ENCODE measurements at regions not wholly inside any gene's neighbourhood (a gene's known extent, or its start where the extent isn't known, plus 50 kb on each side); places are given as distances from the start of the nearest gene placed in this dataset.
"Not testable (repeated sequence)": the region's sequence is repeated elsewhere in the genome, so short reads cannot be mapped to it uniquely, and the experiment has no call there.

- Histone ChIP-seq H3K27me3 (no peaks in the 10 kb centered on the region), H3K4me3 (no peak overlapping the region), H3K36me3 (replicated peaks in 1 of 2) (no peaks in the 10 kb centered on the region), H3K27ac (no peak overlapping the region), H3K4me1 (replicated peaks in 1 of 2) (peaks cover 20 to 38% of the 10 kb centered on the region in 2 donors), H3K9me3 (replicated peaks in 1 of 3) (no peaks in the 10 kb centered on the region)
- 85 to 94% (median 90%) methylated on average over 10 of the region's 10 CpGs for WGBS, 4 donors
- intact Hi-C loops (cut with DNase I), result no loop called here
- TF ChIP-seq CTCF (IDR thresholded peaks at IDR 0.05) (no peak), POLR2A (IDR thresholded peaks at IDR 0.05) (no peak)
- peak in 3 of 7 donors; percentile 12 to 25 (median 14) for DNase-seq
Observed at GRCh38 chr10:118963341-118963740, 66.2 kb upstream of the NANOS1 start.

- intact Hi-C loops (cut with DNase I), result no loop called here
- Histone ChIP-seq H3K4me1 (replicated peaks in 1 of 2) (peaks cover 15 to 33% of the 10 kb centered on the region in 2 donors), H3K27ac (no peak overlapping the region), H3K36me3 (replicated peaks in 1 of 2) (no peaks in the 10 kb centered on the region), H3K27me3 (no peaks in the 10 kb centered on the region), H3K4me3 (no peak overlapping the region), H3K9me3 (replicated peaks in 1 of 3) (no peaks in the 10 kb centered on the region)
- peak in 3 of 7 donors; percentile 1 to 48 (median 10) for DNase-seq
- TF ChIP-seq CTCF (IDR thresholded peaks at IDR 0.05), result no peak
- TF ChIP-seq POLR2A (IDR thresholded peaks at IDR 0.05), result no peak
- WGBS, 4 donors, result 94 to 100% (median 99%) methylated on average over 2 of the region's 2 CpGs
Observed at GRCh38 chr10:118963933-118964332, 65.6 kb upstream of the NANOS1 start.

- DNase-seq, result peak in 2 of 7 donors; percentile 13 to 24
- H3K9me3 ChIP-seq (replicated peaks in 1 of 3); H3K4me3 ChIP-seq; H3K27me3 ChIP-seq; H3K36me3 ChIP-seq (replicated peaks in 1 of 2); intact Hi-C loops (cut with DNase I); H3K27ac ChIP-seq: not testable (repeated sequence)
- WGBS, 4 donors, result 82 to 98% (median 95%) methylated on average over 3 of the region's 3 CpGs
- H3K4me1 ChIP-seq (replicated peaks in 1 of 2), result peaks cover 10 to 27% of the 10 kb centered on the region in 2 donors
Observed at GRCh38 chr10:118964476-118964875, 65.0 kb upstream of the NANOS1 start.

GRCh38 chr10:118965096-118965495 lies 64.4 kb upstream of the NANOS1 start:
- Histone ChIP-seq H3K4me1 (replicated peaks in 1 of 2) (peaks cover 6 to 23% of the 10 kb centered on the region in 2 donors), H3K27ac (no peak overlapping the region), H3K4me3 (no peak overlapping the region), H3K27me3 (no peaks in the 10 kb centered on the region), H3K9me3 (replicated peaks in 1 of 3) (no peaks in the 10 kb centered on the region), H3K36me3 (replicated peaks in 1 of 2) (no peaks in the 10 kb centered on the region)
- intact Hi-C loops (cut with DNase I), result no loop called here
- DNase-seq, result peak in 3 of 7 donors; percentile 8 to 35 (median 11)
- WGBS, 4 donors, result 91 to 100% (median 96%) methylated on average over 2 of the region's 2 CpGs
- TF ChIP-seq CTCF (IDR thresholded peaks at IDR 0.05), result no peak
- no peak for TF ChIP-seq POLR2A (IDR thresholded peaks at IDR 0.05)

- H3K4me1 ChIP-seq (replicated peaks in 1 of 2), result peaks cover 6 to 23% of the 10 kb centered on the region in 2 donors
- WGBS, 4 donors, result 61 to 71% (median 67%) methylated on average over 9 of the region's 9 CpGs
- H3K4me3 ChIP-seq, result no peak overlapping the region
- intact Hi-C loops (cut with DNase I), result no loop called here
- no peaks in the 10 kb centered on the region for H3K27me3 ChIP-seq
- TF ChIP-seq POLR2A (IDR thresholded peaks at IDR 0.05) (no peak), CTCF (IDR thresholded peaks at IDR 0.05) (no peak)
- DNase-seq, result peak in 3 of 7 donors; percentile 8 to 48 (median 17)
- no peaks in the 10 kb centered on the region for H3K9me3 ChIP-seq (replicated peaks in 1 of 3)
- H3K27ac ChIP-seq, result peak overlapping the region in 1 of 5 donors; percentile 47
- no peaks in the 10 kb centered on the region for H3K36me3 ChIP-seq (replicated peaks in 1 of 2)
Observed at GRCh38 chr10:118965645-118966044, 63.9 kb upstream of the NANOS1 start.

All from adrenal gland (tissue), 9 donors.